22Rv1 (cell line): ENCODE measurements at regions not wholly inside any gene's neighbourhood (a gene's known extent, or its start where the extent isn't known, plus 50 kb on each side); places are given as distances from the start of the nearest gene placed in this dataset.
"Not testable (repeated sequence)": the region's sequence is repeated elsewhere in the genome, so short reads cannot be mapped to it uniquely, and the experiment has no call there.

Source experiments
- ZFX ChIP-seq: fragments of 450-650 bp; IDR thresholded peaks from 2 replicates; pipeline ENCODE4 v1.6.1; 2017; ENCODE audit warnings: antibody characterized with exemption, borderline replicate concordance
- TF ChIP-seq, protein P1 (sequence below): fragments of 450-650 bp; IDR thresholded peaks from 2 replicates; pipeline ENCODE4 v1.5.1; 2017; ENCODE audit warnings: mild to moderate bottlenecking

DNA sequence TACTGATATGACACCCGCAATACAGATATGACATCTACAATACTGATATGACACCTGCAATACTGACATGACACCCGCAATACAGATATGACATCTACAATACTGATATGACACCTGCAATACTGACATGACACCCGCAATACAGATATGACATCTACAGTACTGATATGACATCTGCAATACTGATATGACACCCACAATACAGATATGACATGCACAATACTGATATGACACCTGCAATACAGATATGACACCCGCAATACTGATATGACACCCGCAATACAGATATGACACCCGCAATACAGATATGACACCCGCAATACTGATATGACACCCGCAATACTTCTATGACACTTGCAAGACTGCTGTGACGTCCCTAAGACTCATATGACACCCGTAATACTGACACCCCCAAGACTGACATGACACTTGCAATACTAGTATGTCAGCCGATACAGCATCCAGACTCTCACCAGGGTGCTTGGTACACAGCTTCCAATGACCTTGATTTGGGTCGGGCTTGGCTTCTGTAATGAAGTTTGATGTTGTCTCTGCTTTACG, 114.1 kb downstream of the MRPL57 start:
- TF ChIP-seq, protein P1, sequence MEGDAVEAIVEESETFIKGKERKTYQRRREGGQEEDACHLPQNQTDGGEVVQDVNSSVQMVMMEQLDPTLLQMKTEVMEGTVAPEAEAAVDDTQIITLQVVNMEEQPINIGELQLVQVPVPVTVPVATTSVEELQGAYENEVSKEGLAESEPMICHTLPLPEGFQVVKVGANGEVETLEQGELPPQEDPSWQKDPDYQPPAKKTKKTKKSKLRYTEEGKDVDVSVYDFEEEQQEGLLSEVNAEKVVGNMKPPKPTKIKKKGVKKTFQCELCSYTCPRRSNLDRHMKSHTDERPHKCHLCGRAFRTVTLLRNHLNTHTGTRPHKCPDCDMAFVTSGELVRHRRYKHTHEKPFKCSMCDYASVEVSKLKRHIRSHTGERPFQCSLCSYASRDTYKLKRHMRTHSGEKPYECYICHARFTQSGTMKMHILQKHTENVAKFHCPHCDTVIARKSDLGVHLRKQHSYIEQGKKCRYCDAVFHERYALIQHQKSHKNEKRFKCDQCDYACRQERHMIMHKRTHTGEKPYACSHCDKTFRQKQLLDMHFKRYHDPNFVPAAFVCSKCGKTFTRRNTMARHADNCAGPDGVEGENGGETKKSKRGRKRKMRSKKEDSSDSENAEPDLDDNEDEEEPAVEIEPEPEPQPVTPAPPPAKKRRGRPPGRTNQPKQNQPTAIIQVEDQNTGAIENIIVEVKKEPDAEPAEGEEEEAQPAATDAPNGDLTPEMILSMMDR = not testable (repeated sequence)
- TF ChIP-seq ZFX = not testable (repeated sequence)
